GM21723 (cell line): ENCODE measurements at regions not wholly inside any gene's neighbourhood (a gene's known extent, or its start where the extent isn't known, plus 50 kb on each side); places are given as distances from the start of the nearest gene placed in this dataset.
"Not testable (repeated sequence)": the region's sequence is repeated elsewhere in the genome, so short reads cannot be mapped to it uniquely, and the experiment has no call there.

Experiments used
- ATAC-seq: cut with Tn5 transposase; IDR thresholded peaks from one replicate; pipeline ENCODE4 v1.9.1; 2021; ENCODE audit warnings: mild to moderate bottlenecking, moderate library complexity; ENCODE audit not compliant: unreplicated experiment

GRCh38 chr3:152621006-152621868 lies 213.7 kb upstream of the P2RY1 start:
- no peak for ATAC-seq

GRCh38 chr3:152621967-152622810 lies 212.7 kb upstream of the P2RY1 start:
- ATAC-seq, result no peak

GRCh38 chr3:152622811-152623167 lies 212.1 kb upstream of the P2RY1 start:
- no peak for ATAC-seq

- ATAC-seq, result no peak
Observed at GRCh38 chr3:152623286-152623911, 211.5 kb upstream of the P2RY1 start.

- no peak for ATAC-seq
Observed at GRCh38 chr3:152626226-152626625, 208.7 kb upstream of the P2RY1 start.

GRCh38 chr3:152628496-152628895 lies 206.4 kb upstream of the P2RY1 start:
- ATAC-seq, result no peak

- ATAC-seq, result no peak
Observed at GRCh38 chr3:152629363-152630122, 205.4 kb upstream of the P2RY1 start.

- ATAC-seq, result no peak
Observed at GRCh38 chr3:152635389-152635788, 199.5 kb upstream of the P2RY1 start.

- no peak for ATAC-seq
Observed at GRCh38 chr3:152636651-152637050, 198.3 kb upstream of the P2RY1 start.

GRCh38 chr3:152638214-152638613 lies 196.7 kb upstream of the P2RY1 start:
- ATAC-seq, result no peak

- ATAC-seq, result no peak
Observed at GRCh38 chr3:152638707-152639450, 196.1 kb upstream of the P2RY1 start.

GRCh38 chr3:152641198-152641597 lies 193.7 kb upstream of the P2RY1 start:
- no peak for ATAC-seq

- no peak for ATAC-seq
Observed at GRCh38 chr3:152642658-152643057, 192.3 kb upstream of the P2RY1 start.

- no peak for ATAC-seq
Observed at GRCh38 chr3:152644478-152644877, 190.5 kb upstream of the P2RY1 start.

GRCh38 chr3:152646004-152646403 lies 188.9 kb upstream of the P2RY1 start:
- no peak for ATAC-seq

- ATAC-seq, result no peak
Observed at GRCh38 chr3:152650177-152650576, 184.8 kb upstream of the P2RY1 start.

- not testable (repeated sequence) for ATAC-seq
Observed at GRCh38 chr3:152650923-152651322, 184.0 kb upstream of the P2RY1 start.

GRCh38 chr3:152656214-152656971 lies 178.5 kb upstream of the P2RY1 start:
- no peak for ATAC-seq

- ATAC-seq, result no peak
Observed at GRCh38 chr3:152656972-152657355, 178.0 kb upstream of the P2RY1 start.
